IMR-90 (cell line): ENCODE measurements at regions not wholly inside any gene's neighbourhood (a gene's known extent, or its start where the extent isn't known, plus 50 kb on each side); places are given as distances from the start of the nearest gene placed in this dataset.

Source experiments
- ATAC-seq: fragments of 200-7000 bp; cut with Tn5 transposase; 2 replicates; pipeline ENCODE4 v1.9.1; 2020; ENCODE audit warnings: low read depth, mild to moderate bottlenecking, moderate library complexity
- BruUV-seq: library from RNA; stranded (reverse); fragments of 400-500 nt; replicated peaks from 2 replicates; lab custom pipeline; 2021; lab: Mats Ljungman, UMichigan
- CTCF ChIA-PET: fragments of 300-600 bp; formaldehyde crosslinking; extraction: SDS; loops from one replicate; lab custom pipeline; 2021; ENCODE audit warnings: antibody characterized with exemption; lab: Yijun Ruan, JAX
- POLR2A ChIA-PET: fragments of 300-600 bp; sonication (Branson Sonifier 250); formaldehyde crosslinking; loops from one replicate; lab custom pipeline; 2022; ENCODE audit warnings: antibody characterized with exemption; ENCODE audit not compliant: unreplicated experiment; lab: Charles Lee
- DNase-seq: peaks from one replicate; pipeline ENCODE4 v3.0.0; 2013
- H2AFZ ChIP-seq: replicated peaks from 2 replicates; pipeline ENCODE3; 2013; ENCODE audit warnings: low read length, mild to moderate bottlenecking; ENCODE audit not compliant: poor library complexity
- H2AK5ac ChIP-seq: 2 replicates; pipeline ENCODE4 v1.6.1; 2013; ENCODE audit warnings: low read depth, low read length, inconsistent platforms
- H2AK9ac ChIP-seq: replicated peaks from 2 replicates; pipeline ENCODE3; 2013; ENCODE audit warnings: mild to moderate bottlenecking, low read depth, low read length, moderate library complexity; ENCODE audit not compliant: poor library complexity
- H2BK120ac ChIP-seq: 2 replicates; pipeline ENCODE4 v1.6.1; 2013; ENCODE audit warnings: low read depth, low read length, inconsistent platforms
- H2BK15ac ChIP-seq: 3 replicates; pipeline ENCODE4 v1.6.1; 2013; ENCODE audit warnings: low read depth, low read length, inconsistent platforms
- H2BK20ac ChIP-seq: 2 replicates; pipeline ENCODE4 v1.6.1; 2013; ENCODE audit warnings: low read depth, mild to moderate bottlenecking, inconsistent platforms, low read length, moderate library complexity
- H2BK5ac ChIP-seq: 2 replicates; pipeline ENCODE4 v1.6.1; 2013; ENCODE audit warnings: mild to moderate bottlenecking, low read depth, low read length, inconsistent platforms; ENCODE audit not compliant: poor library complexity, severe bottlenecking
- H3K14ac ChIP-seq: replicated peaks from 2 replicates; pipeline ENCODE4 v1.6.1; 2013; ENCODE audit warnings: low read depth, low read length, inconsistent platforms
- H3K18ac ChIP-seq: 2 replicates; pipeline ENCODE4 v1.6.1; 2013; ENCODE audit warnings: low read depth, low read length, control low read depth
- H3K23ac ChIP-seq: 2 replicates; pipeline ENCODE4 v1.6.1; 2013; ENCODE audit warnings: low read depth, low read length, inconsistent platforms
- H3K27ac ChIP-seq: 2 replicates; pipeline ENCODE4 v1.5.1; 2013; ENCODE audit warnings: mild to moderate bottlenecking, control low read depth, low read length; ENCODE audit not compliant: insufficient read depth
- H3K27me3 ChIP-seq: 2 replicates; pipeline ENCODE4 v1.6.1; 2013; ENCODE audit warnings: low read length; ENCODE audit not compliant: control insufficient read depth, insufficient read depth
- H3K36me3 ChIP-seq: 2 replicates; pipeline ENCODE4 v1.6.1; 2013; ENCODE audit warnings: low read length, mixed read lengths; ENCODE audit not compliant: control insufficient read depth, insufficient read depth
- H3K4ac ChIP-seq: 2 replicates; pipeline ENCODE4 v1.6.1; 2013; ENCODE audit warnings: low read depth, low read length, inconsistent platforms
- H3K4me1 ChIP-seq: 2 replicates; pipeline ENCODE4 v1.6.1; 2013; ENCODE audit warnings: low read length, mixed read lengths; ENCODE audit not compliant: control insufficient read depth, insufficient read depth
- H3K4me2 ChIP-seq: 2 replicates; pipeline ENCODE4 v1.6.1; 2013; ENCODE audit warnings: low read depth, mild to moderate bottlenecking, control low read depth, low read length, moderate library complexity
- H3K4me3 ChIP-seq: 2 replicates; pipeline ENCODE4 v1.5.1; 2013; ENCODE audit warnings: low read depth, mild to moderate bottlenecking, control low read depth, low read length, moderate library complexity; ENCODE audit not compliant: insufficient read depth
- H3K56ac ChIP-seq: 2 replicates; pipeline ENCODE4 v1.6.1; 2013; ENCODE audit warnings: low read length, inconsistent platforms; ENCODE audit not compliant: insufficient read depth; ENCODE audit errors: extremely low read depth
- H3K79me1 ChIP-seq, 2 experiments: 2 replicates each; pipeline ENCODE4 v1.6.1; 2013; ENCODE audit warnings: low read length in 2 of 2, inconsistent platforms in 1 of 2, low read depth in 1 of 2
- H3K9ac ChIP-seq: 2 replicates; pipeline ENCODE4 v1.6.1; 2013; ENCODE audit warnings: low read depth, low read length, control low read depth
- H3K9me1 ChIP-seq: 2 replicates; pipeline ENCODE4 v1.6.1; 2013; ENCODE audit warnings: low read length, inconsistent platforms; ENCODE audit not compliant: insufficient read depth
- H3K9me3 ChIP-seq: 2 replicates; pipeline ENCODE4 v1.6.1; 2013; ENCODE audit warnings: low read length; ENCODE audit not compliant: control insufficient read depth, insufficient read depth
- H4K20me1 ChIP-seq: 2 replicates; pipeline ENCODE4 v1.6.1; 2013; ENCODE audit warnings: low read length, inconsistent platforms; ENCODE audit not compliant: insufficient read depth
- H4K5ac ChIP-seq: 2 replicates; pipeline ENCODE4 v1.6.1; 2013; ENCODE audit warnings: mild to moderate bottlenecking, low read depth, low read length, control low read depth
- H4K8ac ChIP-seq, 2 experiments: 2 replicates each; pipeline ENCODE4 v1.6.1; 2013; ENCODE audit warnings: low read depth in 2 of 2, low read length in 2 of 2, control low read depth in 1 of 2, inconsistent platforms in 1 of 2
- H4K91ac ChIP-seq: 2 replicates; pipeline ENCODE4 v1.6.1; 2013; ENCODE audit warnings: low read depth, low read length, inconsistent platforms; ENCODE audit not compliant: insufficient read depth
- BHLHE40 ChIP-seq: fragments of 150-350 bp; IDR thresholded peaks from 2 replicates; pipeline ENCODE4 v1.6.1; 2016; ENCODE audit warnings: mild to moderate bottlenecking, low read depth, low read length
- CEBPB ChIP-seq: IDR thresholded peaks from 2 replicates; pipeline ENCODE4 v1.6.1; 2012; ENCODE audit warnings: low read depth, low read length, improper control_type of control experiment
- CHD1 ChIP-seq: IDR thresholded peaks from 2 replicates; pipeline ENCODE4 v1.6.1; 2012; ENCODE audit warnings: low read depth, low read length, improper control_type of control experiment
- FOS ChIP-seq: fragments of 150-350 bp; IDR thresholded peaks from 2 replicates; pipeline ENCODE4 v1.6.1; 2016; ENCODE audit warnings: low read depth, low read length
- MAZ ChIP-seq: IDR thresholded peaks from 2 replicates; pipeline ENCODE4 v1.6.1; 2012; ENCODE audit warnings: low read depth, mild to moderate bottlenecking, low read length, improper control_type of control experiment, moderate library complexity, borderline replicate concordance
- MXI1 ChIP-seq: IDR thresholded peaks from 2 replicates; pipeline ENCODE4 v1.6.1; 2012; ENCODE audit warnings: low read depth, mild to moderate bottlenecking, low read length, moderate library complexity, borderline replicate concordance
- NFE2L2 ChIP-seq: fragments of 150-350 bp; IDR thresholded peaks from 2 replicates; pipeline ENCODE4 v1.6.1; 2016; ENCODE audit warnings: low read depth, mild to moderate bottlenecking, low read length
- POLR2A ChIP-seq: IDR thresholded peaks from 2 replicates; pipeline ENCODE4 v1.6.1; 2012; ENCODE audit warnings: mild to moderate bottlenecking, low read depth, low read length
- RCOR1 ChIP-seq: IDR thresholded peaks from 2 replicates; pipeline ENCODE4 v1.6.1; 2012; ENCODE audit warnings: mild to moderate bottlenecking, low read length, improper control_type of control experiment; ENCODE audit not compliant: insufficient replicate concordance
- RFX5 ChIP-seq: IDR thresholded peaks from 2 replicates; pipeline ENCODE4 v1.8.0; 2012; ENCODE audit warnings: low read depth, mild to moderate bottlenecking, low read length, moderate library complexity
- WGBS, 2 experiments: methylation state at CpG; one replicate each; pipeline versions ENCODE4 v1.1.5 to v1.1.7; 2013; ENCODE audit warnings: missing lambda C conversion rate in 2 of 2; ENCODE audit not compliant: insufficient read length in 1 of 2; ENCODE audit errors: extremely low coverage in 2 of 2; 5-methylcytosine and 5-hydroxymethylcytosine counted together
- dilution Hi-C: fragments of 300-500 bp; cut with HindIII; formaldehyde crosslinking; loops from one replicate; pipeline ENCODE4 v1.14.3; 2018; ENCODE audit warnings: low sequenced_read_pairs; ENCODE audit not compliant: unreplicated experiment
- in situ Hi-C: fragments of 300-500 bp; cut with MboI; formaldehyde crosslinking; loops from 3 replicates; pipeline ENCODE4 v1.14.3; 2019; ENCODE audit warnings: low sequenced_read_pairs, inconsistent platforms, mixed read lengths
- intact Hi-C: fragments of 100-400 bp; cut with micrococcal nuclease; formaldehyde crosslinking; loops from 2 replicates; pipeline ENCODE4 v1.10.0; 2022
- TF ChIP-seq, protein P1 (sequence below): fragments of 150-350 bp; IDR thresholded peaks from 2 replicates; pipeline ENCODE4 v1.6.1; 2016; ENCODE audit warnings: low read depth, mild to moderate bottlenecking, low read length, moderate library complexity, borderline replicate concordance

DNA sequence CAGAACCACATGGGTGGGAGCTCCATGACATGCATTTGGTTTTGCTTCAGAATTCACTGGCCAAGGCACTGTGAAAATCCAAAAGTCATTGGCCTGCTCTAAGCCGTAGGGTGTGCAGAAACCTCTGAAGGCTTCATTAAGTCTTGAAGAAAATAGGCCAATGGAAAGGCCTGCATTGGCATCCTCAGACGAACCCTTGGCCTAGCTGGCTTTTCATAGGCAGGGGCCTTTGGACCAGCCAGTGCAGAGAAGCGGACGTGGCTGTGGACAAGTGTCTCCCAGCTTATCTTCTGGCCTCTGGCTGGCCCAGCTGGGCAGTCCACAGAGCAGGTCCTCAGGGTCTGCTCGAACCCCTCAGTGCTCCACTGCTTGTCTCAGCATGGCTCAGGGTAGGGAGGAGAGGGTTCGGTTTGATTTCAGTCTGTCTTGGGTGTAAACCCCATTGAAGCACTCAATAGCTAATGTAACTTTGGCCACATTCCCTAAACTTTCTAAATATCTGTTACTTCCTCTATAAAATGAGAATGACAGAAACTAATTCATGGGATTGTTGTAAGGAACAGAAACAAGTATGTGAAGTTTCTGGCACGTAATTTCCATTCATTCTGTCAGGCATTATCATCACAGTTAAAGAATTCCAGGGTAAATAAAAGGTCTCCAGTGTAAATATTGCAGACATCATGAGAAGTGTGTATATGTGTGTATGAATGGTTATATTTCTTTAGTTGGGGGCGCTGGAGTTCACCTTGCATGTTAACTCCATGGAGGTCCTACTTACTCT, 125.5 kb downstream of the TFCP2L1 start:
- Histone ChIP-seq H3K27ac (no peak overlapping the region), H3K18ac (no peak overlapping the region), H2BK5ac (no peak overlapping the region), H2AFZ (no peak overlapping the region), H2BK120ac (no peak overlapping the region), H3K27me3 (peaks cover 4% of the 10 kb centered on the region), H4K20me1 (no peaks in the 10 kb centered on the region), H3K4me3 (no peak overlapping the region), H3K9ac (no peak overlapping the region), H3K4me2 (no peak overlapping the region), H3K36me3 (no peaks in the 10 kb centered on the region), H3K9me3 (peaks cover 6% of the 10 kb centered on the region), H3K79me1 (no peaks in the 10 kb centered on the region), H3K4me1 (no peaks in the 10 kb centered on the region), H4K91ac (no peak overlapping the region), H3K23ac (no peak overlapping the region), H2BK20ac (no peak overlapping the region), H3K14ac (no peak overlapping the region), H3K56ac (no peak overlapping the region), H4K5ac (no peak overlapping the region), H2AK9ac (no peak overlapping the region), H4K8ac (no peak overlapping the region), H3K9me1 (no peaks in the 10 kb centered on the region), H2AK5ac (no peak overlapping the region), H3K4ac (no peak overlapping the region), H2BK15ac (no peak overlapping the region)
- dilution Hi-C loops (no loop called here), intact Hi-C loops (no loop called here), in situ Hi-C loops (no loop called here)
- ChIA-PET CTCF (no interaction called here), POLR2A (interaction anchor here (0.5 kb wide), 1 partner anchor 679 kb away, joined by 5 read pairs; no protein-coding TSS in a partner anchor)
- WGBS, 2 experiments: 38% methylated on average over 2 of the region's 8 CpGs; no CpG with 5 or more reads in 1 of the 2 experiments
- no TSS peak for BruUV-seq
- TF ChIP-seq RFX5 (no peak), CEBPB (no peak), MAZ (no peak), NFE2L2 (no peak), BHLHE40 (no peak), FOS (no peak), RCOR1 (no peak), CHD1 (no peak), MXI1 (no peak), POLR2A (no peak)
- TF ChIP-seq, protein P1, sequence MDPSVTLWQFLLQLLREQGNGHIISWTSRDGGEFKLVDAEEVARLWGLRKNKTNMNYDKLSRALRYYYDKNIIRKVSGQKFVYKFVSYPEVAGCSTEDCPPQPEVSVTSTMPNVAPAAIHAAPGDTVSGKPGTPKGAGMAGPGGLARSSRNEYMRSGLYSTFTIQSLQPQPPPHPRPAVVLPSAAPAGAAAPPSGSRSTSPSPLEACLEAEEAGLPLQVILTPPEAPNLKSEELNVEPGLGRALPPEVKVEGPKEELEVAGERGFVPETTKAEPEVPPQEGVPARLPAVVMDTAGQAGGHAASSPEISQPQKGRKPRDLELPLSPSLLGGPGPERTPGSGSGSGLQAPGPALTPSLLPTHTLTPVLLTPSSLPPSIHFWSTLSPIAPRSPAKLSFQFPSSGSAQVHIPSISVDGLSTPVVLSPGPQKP: no peak
- ATAC-seq: no peak
- no peak for DNase-seq
